ENCODE measurements at regions not wholly inside any gene's neighbourhood (a gene's known extent, or its start where the extent isn't known, plus 50 kb on each side); places are given as distances from the start of the nearest gene placed in this dataset.

DNA sequence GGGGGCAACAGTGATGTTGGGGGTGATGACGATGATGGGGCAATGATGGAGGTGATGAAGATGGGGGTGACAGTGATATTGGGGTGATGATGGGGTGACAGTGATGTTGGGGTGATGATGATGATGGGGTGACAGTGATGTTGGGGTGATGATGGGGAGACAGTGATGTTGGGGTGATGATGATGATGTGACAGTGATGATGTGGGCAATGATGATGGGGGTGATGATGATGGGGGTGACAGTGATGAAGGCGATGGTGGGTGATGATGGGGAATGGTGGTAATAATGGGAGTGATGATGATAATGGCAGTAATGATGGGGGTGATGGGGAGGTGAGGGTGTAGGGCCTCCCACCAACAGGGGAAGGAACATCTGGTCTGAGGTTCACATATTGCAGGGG lies 150.6 kb downstream of the ERMARD start:
- Histone ChIP-seq H3K4me3 (ENCODE audit: low read depth, low read length, poor library complexity, severe bottlenecking) (no peak overlapping the region), H3K9me3 (ENCODE audit: low read depth, low read length, poor library complexity, severe bottlenecking) (no peaks in the 10 kb centered on the region), H3K4me1 (ENCODE audit: insufficient read depth, low read length, poor library complexity, severe bottlenecking) (no peaks in the 10 kb centered on the region), H3K36me3 (ENCODE audit: insufficient read depth, low read length, poor library complexity, severe bottlenecking) (no peaks in the 10 kb centered on the region), H3K27me3 (replicated peaks; ENCODE audit: insufficient read depth, low read depth, low read length, poor library complexity) (no peaks in the 10 kb centered on the region), H3K27ac (ENCODE audit: low read depth, low read length, poor library complexity, severe bottlenecking) (no peak overlapping the region)
- intact Hi-C loops (cut with micrococcal nuclease; ENCODE audit: unreplicated experiment): no loop called here
- TF ChIP-seq, protein P1, sequence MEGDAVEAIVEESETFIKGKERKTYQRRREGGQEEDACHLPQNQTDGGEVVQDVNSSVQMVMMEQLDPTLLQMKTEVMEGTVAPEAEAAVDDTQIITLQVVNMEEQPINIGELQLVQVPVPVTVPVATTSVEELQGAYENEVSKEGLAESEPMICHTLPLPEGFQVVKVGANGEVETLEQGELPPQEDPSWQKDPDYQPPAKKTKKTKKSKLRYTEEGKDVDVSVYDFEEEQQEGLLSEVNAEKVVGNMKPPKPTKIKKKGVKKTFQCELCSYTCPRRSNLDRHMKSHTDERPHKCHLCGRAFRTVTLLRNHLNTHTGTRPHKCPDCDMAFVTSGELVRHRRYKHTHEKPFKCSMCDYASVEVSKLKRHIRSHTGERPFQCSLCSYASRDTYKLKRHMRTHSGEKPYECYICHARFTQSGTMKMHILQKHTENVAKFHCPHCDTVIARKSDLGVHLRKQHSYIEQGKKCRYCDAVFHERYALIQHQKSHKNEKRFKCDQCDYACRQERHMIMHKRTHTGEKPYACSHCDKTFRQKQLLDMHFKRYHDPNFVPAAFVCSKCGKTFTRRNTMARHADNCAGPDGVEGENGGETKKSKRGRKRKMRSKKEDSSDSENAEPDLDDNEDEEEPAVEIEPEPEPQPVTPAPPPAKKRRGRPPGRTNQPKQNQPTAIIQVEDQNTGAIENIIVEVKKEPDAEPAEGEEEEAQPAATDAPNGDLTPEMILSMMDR (conservative IDR thresholded peaks at IDR 0.05; ENCODE audit: low read depth, low read length): no peak
- TF ChIP-seq EZH2 (IDR thresholded peaks at IDR 0.05; ENCODE audit: borderline replicate concordance, low read depth, low read length, poor library complexity, severe bottlenecking): no peak
- ChIA-PET POLR2A (ENCODE audit: low non-redundant PET) (no interaction called here), CTCF (no interaction called here)
- BruUV-seq (replicated peaks): no TSS peak
- DNase-seq (ENCODE audit: low spot score): no peak

DNA sequence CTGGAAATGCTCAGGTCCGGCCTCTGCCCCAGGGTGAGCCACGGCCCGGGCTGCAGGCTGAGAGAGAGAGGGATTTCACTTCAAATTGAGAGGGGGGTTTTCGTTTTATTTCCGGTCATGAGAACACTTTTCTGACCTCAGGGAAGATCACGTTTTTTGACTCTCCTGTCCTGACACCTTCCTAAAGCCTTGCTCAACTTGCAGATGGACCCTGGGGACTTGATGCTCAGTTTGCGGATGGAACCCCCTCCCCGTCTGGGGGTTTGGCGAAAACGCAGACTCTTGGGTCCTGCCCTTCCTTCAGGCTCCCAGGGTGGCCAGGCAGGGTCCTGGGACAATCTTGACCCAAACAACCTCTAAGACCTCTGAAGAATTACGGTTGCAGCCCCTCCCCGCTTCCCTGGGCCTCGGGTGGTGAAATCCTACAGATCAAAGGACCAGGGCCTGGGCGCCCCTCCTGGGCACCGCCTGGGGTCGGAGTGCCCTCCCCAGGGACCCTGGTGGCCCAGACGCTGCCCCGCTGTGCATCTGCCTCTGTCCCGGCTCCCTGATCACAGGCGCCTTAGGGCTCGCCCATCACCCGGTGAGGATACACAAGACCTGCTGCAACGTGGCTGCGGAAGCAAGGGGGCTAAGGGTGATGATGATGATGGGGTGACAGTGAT lies 148.2 kb downstream of the ERMARD start:
- TF ChIP-seq, protein P1 (conservative IDR thresholded peaks at IDR 0.05; ENCODE audit: low read depth, low read length): no peak
- TF ChIP-seq EZH2 (IDR thresholded peaks at IDR 0.05; ENCODE audit: borderline replicate concordance, low read depth, low read length, poor library complexity, severe bottlenecking): no peak
- CTCF ChIA-PET: no interaction called here
- H3K27ac ChIP-seq (ENCODE audit: low read depth, low read length, poor library complexity, severe bottlenecking): no peak overlapping the region

DNA sequence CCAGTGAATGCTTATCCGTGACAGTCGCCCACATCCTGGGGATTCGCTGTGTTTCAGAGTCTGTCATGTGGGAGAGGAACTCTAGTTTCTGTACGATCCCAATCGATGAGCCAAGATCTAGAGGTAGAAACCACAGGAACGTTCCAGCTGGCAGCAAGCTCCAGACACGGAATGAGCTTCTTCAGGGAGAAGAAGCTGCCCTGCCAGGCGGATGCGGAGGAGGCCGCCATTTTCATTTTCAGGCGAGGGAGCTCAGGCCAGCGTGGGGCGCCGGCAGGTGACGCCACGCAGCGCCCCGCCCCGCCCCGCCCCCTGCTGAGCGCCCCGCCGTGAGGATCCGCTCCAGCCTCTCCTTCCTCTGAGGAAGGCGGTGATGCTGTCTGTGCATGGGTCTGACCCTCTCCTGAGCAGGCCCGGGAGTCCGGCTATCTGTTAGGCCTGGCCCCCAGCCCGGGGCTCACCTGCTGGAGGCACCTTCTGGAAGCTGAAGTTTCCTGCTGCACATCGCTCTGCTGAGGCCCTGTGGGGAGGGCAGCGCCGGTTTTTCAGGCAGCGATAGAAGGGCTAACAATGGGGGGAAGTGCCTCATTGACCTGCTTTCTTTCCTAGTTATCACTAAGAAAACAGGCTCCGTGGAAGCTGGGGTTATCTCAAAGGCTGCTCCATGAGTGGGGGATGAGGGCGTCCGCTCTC lies 147.5 kb downstream of the ERMARD start:
- ChIA-PET CTCF (no interaction called here), POLR2A (ENCODE audit: low non-redundant PET) (no interaction called here)
- no peak for DNase-seq (ENCODE audit: low spot score)
- no peaks in the 10 kb centered on the region for H3K9me3 ChIP-seq (ENCODE audit: low read depth, low read length, poor library complexity, severe bottlenecking)
- no peak overlapping the region for H3K27ac ChIP-seq (ENCODE audit: low read depth, low read length, poor library complexity, severe bottlenecking)
- TF ChIP-seq, protein P1 (conservative IDR thresholded peaks at IDR 0.05; ENCODE audit: low read depth, low read length): no peak
- no peak for TF ChIP-seq EZH2 (IDR thresholded peaks at IDR 0.05; ENCODE audit: borderline replicate concordance, low read depth, low read length, poor library complexity, severe bottlenecking)
- no peaks in the 10 kb centered on the region for H3K27me3 ChIP-seq (replicated peaks; ENCODE audit: insufficient read depth, low read depth, low read length, poor library complexity)
- H3K4me1 ChIP-seq (ENCODE audit: insufficient read depth, low read length, poor library complexity, severe bottlenecking): no peaks in the 10 kb centered on the region
- intact Hi-C loops (cut with micrococcal nuclease; ENCODE audit: unreplicated experiment): no loop called here
- H3K4me3 ChIP-seq (ENCODE audit: low read depth, low read length, poor library complexity, severe bottlenecking): no peak overlapping the region
- no peaks in the 10 kb centered on the region for H3K36me3 ChIP-seq (ENCODE audit: insufficient read depth, low read length, poor library complexity, severe bottlenecking)
- BruUV-seq (replicated peaks): no TSS peak

More for the DNA sequence above, 148.2 kb downstream of the ERMARD start:
- H3K36me3 ChIP-seq (ENCODE audit: insufficient read depth, low read length, poor library complexity, severe bottlenecking): no peaks in the 10 kb centered on the region
- no peak for DNase-seq (ENCODE audit: low spot score)
- POLR2A ChIA-PET (ENCODE audit: low non-redundant PET): no interaction called here
- H3K4me3 ChIP-seq (ENCODE audit: low read depth, low read length, poor library complexity, severe bottlenecking): no peak overlapping the region
- H3K4me1 ChIP-seq (ENCODE audit: insufficient read depth, low read length, poor library complexity, severe bottlenecking): no peaks in the 10 kb centered on the region
- no peaks in the 10 kb centered on the region for H3K27me3 ChIP-seq (replicated peaks; ENCODE audit: insufficient read depth, low read depth, low read length, poor library complexity)
- no peaks in the 10 kb centered on the region for H3K9me3 ChIP-seq (ENCODE audit: low read depth, low read length, poor library complexity, severe bottlenecking)
- intact Hi-C loops (cut with micrococcal nuclease; ENCODE audit: unreplicated experiment): no loop called here
- no TSS peak for BruUV-seq (replicated peaks)
